K562 (cell line): ENCODE measurements at regions not wholly inside any gene's neighbourhood (a gene's known extent, or its start where the extent isn't known, plus 50 kb on each side); places are given as distances from the start of the nearest gene placed in this dataset.

ENCODE experiments used
- CCNT2 ChIP-seq: IDR thresholded peaks from 2 replicates; pipeline ENCODE4 v1.6.1; 2011; ENCODE audit warnings: borderline replicate concordance, low read depth, mild to moderate bottlenecking, moderate library complexity, mixed read lengths, low read length; ENCODE audit not compliant: insufficient read length; ENCODE audit errors: extremely low read depth
- CEBPB ChIP-seq: fragments of 450-650 bp; IDR thresholded peaks from 2 replicates; pipeline ENCODE4 v1.6.1; 2016; ENCODE audit warnings: missing genetic modification characterization, missing compliant biosample characterization
- CREM ChIP-seq: IDR thresholded peaks from 2 replicates; pipeline ENCODE4 v1.6.1; 2014; ENCODE audit warnings: antibody characterized with exemption, low read depth
- DMBX1 ChIP-seq: fragments of 250-450 bp; sonication (Bioruptor Pico); IDR thresholded peaks from 2 replicates; pipeline ENCODE4 v1.8.0; 2022; ENCODE audit warnings: inconsistent platforms, mild to moderate bottlenecking, moderate library complexity, borderline replicate concordance
- EWSR1 ChIP-seq: fragments of 450-650 bp; IDR thresholded peaks from 2 replicates; pipeline ENCODE4 v1.6.1; 2018; ENCODE audit warnings: borderline replicate concordance, mild to moderate bottlenecking, low read depth, moderate library complexity; ENCODE audit not compliant: partially characterized antibody
- GTF2E2 ChIP-seq: fragments of 200-800 bp; sonication (Bioruptor generic); IDR thresholded peaks from 2 replicates; pipeline ENCODE4 v1.6.1; 2016; ENCODE audit warnings: missing genetic modification characterization, missing compliant biosample characterization
- KLF16 ChIP-seq: IDR thresholded peaks from 2 replicates; pipeline ENCODE4 v1.6.1; 2016; ENCODE audit warnings: antibody characterized with exemption
- MBD2 ChIP-seq: sonication (generic); IDR thresholded peaks from 2 replicates; pipeline ENCODE4 v1.6.1; 2016; ENCODE audit warnings: low read depth, borderline replicate concordance
- MTA1 ChIP-seq: fragments of 450-650 bp; IDR thresholded peaks from 2 replicates; pipeline ENCODE4 v1.6.1; 2017; ENCODE audit warnings: borderline replicate concordance
- NCOA1 ChIP-seq: fragments of 450-650 bp; IDR thresholded peaks from 2 replicates; pipeline ENCODE4 v1.6.1; 2016; ENCODE audit warnings: low read depth
- POU5F1 ChIP-seq: fragments of 150-350 bp; IDR thresholded peaks from 2 replicates; pipeline ENCODE4 v1.6.1; 2014; ENCODE audit warnings: borderline replicate concordance, low read length, low read depth, mild to moderate bottlenecking; ENCODE audit not compliant: partially characterized antibody
- PRMT5 ChIP-seq: sonication (generic); formaldehyde crosslinking; IDR thresholded peaks from 2 replicates; pipeline ENCODE4 v1.5.0; 2020; ENCODE audit warnings: missing genetic modification reagents
- PYGO2 ChIP-seq: fragments of 450-650 bp; IDR thresholded peaks from 2 replicates; pipeline ENCODE4 v1.6.1; 2016; ENCODE audit warnings: mild to moderate bottlenecking, missing genetic modification characterization, moderate library complexity, missing compliant biosample characterization
- RCOR1 ChIP-seq, 2 experiments: IDR thresholded peaks; 2 replicates each; pipeline ENCODE4 v1.6.1; 2012; ENCODE audit warnings: low read depth in 2 of 2, low read length in 2 of 2, borderline replicate concordance in 1 of 2, improper control_type of control experiment in 1 of 2
- TCF3 ChIP-seq: sonication (generic); formaldehyde crosslinking; IDR thresholded peaks from 2 replicates; pipeline ENCODE4 v1.4.0; 2020; ENCODE audit warnings: mild to moderate bottlenecking, missing genetic modification reagents
- TEAD4 ChIP-seq, 2 experiments: sonication (generic) in 1 of 2; formaldehyde crosslinking in 1 of 2; IDR thresholded peaks; 2 replicates each; pipeline versions ENCODE4 v1.6.1 to v1.8.0; 2012 to 2022; ENCODE audit warnings: borderline replicate concordance in 1 of 2, inconsistent platforms in 1 of 2, low read length in 1 of 2, mild to moderate bottlenecking in 1 of 2, missing genetic modification reagents in 1 of 2
- THRAP3 ChIP-seq: fragments of 450-650 bp; IDR thresholded peaks from 2 replicates; pipeline ENCODE4 v1.6.1; 2016; ENCODE audit warnings: mild to moderate bottlenecking, inconsistent platforms, borderline replicate concordance
- U2AF1 ChIP-seq: fragments of 200-400 bp; formaldehyde crosslinking; optimal IDR thresholded peaks from 2 replicates; pipeline ENCODE3; 2017; ENCODE audit warnings: mild to moderate bottlenecking, low read depth, low read length, moderate library complexity
- ZBED1 ChIP-seq: IDR thresholded peaks from 2 replicates; pipeline ENCODE4 v1.6.1; 2014
- ZNF140 ChIP-seq: fragments of 250-450 bp; sonication (Bioruptor Pico); IDR thresholded peaks from 2 replicates; pipeline ENCODE4 v1.8.0; 2021; ENCODE audit warnings: moderate library complexity, mild to moderate bottlenecking, inconsistent platforms
- ZNF41 ChIP-seq: fragments of 250-450 bp; sonication (Bioruptor Pico); conservative IDR thresholded peaks from 2 replicates; pipeline ENCODE4 v1.4.0; 2020; ENCODE audit warnings: mild to moderate bottlenecking
- ZNF644 ChIP-seq: fragments of 200-800 bp; sonication (Bioruptor generic); IDR thresholded peaks from 2 replicates; pipeline ENCODE4 v1.6.1; 2016; ENCODE audit warnings: low read depth, missing genetic modification characterization, missing compliant biosample characterization
- TF ChIP-seq, protein P1 (sequence below): fragments of 250-450 bp; sonication (Bioruptor Pico); IDR thresholded peaks from 2 replicates; pipeline ENCODE4 v1.5.0; 2021
- TF ChIP-seq, protein P2 (sequence below): sonication (generic); IDR thresholded peaks from 2 replicates; pipeline ENCODE4 v1.6.1; 2016
- TF ChIP-seq, protein P3 (sequence below), 2 experiments: fragments of 150-350 bp in 1 of 2; IDR thresholded peaks; 2 replicates each; pipeline ENCODE4 v1.6.1; 2012 to 2016; ENCODE audit warnings: low read depth in 2 of 2, low read length in 2 of 2, mild to moderate bottlenecking in 1 of 2, moderate library complexity in 1 of 2

DNA sequence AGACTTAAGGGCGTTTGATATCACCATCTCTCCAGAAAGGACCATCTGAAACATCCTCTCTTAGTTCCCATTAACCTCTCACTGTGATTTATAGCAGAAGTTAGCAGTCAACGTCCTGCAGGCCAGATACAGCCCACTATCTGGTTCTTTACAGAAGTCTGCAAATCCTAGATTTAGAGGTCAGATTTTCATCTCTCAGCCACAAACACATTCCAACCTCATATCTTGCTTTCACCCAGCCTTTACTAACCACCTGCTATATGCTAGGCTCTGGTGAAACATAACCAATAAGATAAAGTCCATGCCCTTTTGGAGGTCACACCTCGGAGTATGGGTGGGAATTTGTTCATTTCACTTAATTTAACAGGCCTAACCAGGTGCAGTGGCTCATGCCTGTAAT is 76.8 kb upstream of the CACNA1A start (continued):
- TF ChIP-seq ZNF140 (CRISPR knock-in tag) (no peak), PRMT5 (CRISPR knock-in tag) (no peak), U2AF1 (no peak), CCNT2 (peak; percentile 71), ZBED1 (peak; percentile 85; the same call in 1 of the 2 replicates), KLF16 (peak; percentile 97), DMBX1 (CRISPR knock-in tag) (peak; percentile 61; the same call in 1 of the 2 replicates), GTF2E2 (no peak), POU5F1 (no peak), ZNF644 (tag) (peak; percentile 94), THRAP3 (no peak), RCOR1 (IDR thresholded peaks at IDR 0.05; ENCODE audit: borderline replicate concordance in 1 of 2, low read depth in 2 of 2, low read length in 2 of 2) (peak; percentile 97 to 99), ZNF41 (CRISPR knock-in tag) (0 out of 2 replicates have a peak, but pooled peaks have one; percentile 59), MTA1 (peak; percentile 74), CEBPB (tag) (no peak), MBD2 (no peak), TEAD4 (IDR thresholded peaks at IDR 0.05; ENCODE audit: low read length) (peak; percentile 100), TEAD4 (CRISPR knock-in tag; IDR thresholded peaks at IDR 0.05; ENCODE audit: borderline replicate concordance) (no peak), NCOA1 (peak; percentile 60; the same call in 1 of the 2 replicates), TCF3 (CRISPR knock-in tag) (peak; percentile 86), CREM (peak; percentile 20; the same call in 1 of the 2 replicates), EWSR1 (no peak), PYGO2 (tag) (peak; percentile 65; the same call in 1 of the 2 replicates)
- TF ChIP-seq, protein P1, sequence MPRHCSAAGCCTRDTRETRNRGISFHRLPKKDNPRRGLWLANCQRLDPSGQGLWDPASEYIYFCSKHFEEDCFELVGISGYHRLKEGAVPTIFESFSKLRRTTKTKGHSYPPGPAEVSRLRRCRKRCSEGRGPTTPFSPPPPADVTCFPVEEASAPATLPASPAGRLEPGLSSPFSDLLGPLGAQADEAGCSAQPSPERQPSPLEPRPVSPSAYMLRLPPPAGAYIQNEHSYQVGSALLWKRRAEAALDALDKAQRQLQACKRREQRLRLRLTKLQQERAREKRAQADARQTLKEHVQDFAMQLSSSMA (CRISPR knock-in tag) = no peak
- TF ChIP-seq, protein P2, sequence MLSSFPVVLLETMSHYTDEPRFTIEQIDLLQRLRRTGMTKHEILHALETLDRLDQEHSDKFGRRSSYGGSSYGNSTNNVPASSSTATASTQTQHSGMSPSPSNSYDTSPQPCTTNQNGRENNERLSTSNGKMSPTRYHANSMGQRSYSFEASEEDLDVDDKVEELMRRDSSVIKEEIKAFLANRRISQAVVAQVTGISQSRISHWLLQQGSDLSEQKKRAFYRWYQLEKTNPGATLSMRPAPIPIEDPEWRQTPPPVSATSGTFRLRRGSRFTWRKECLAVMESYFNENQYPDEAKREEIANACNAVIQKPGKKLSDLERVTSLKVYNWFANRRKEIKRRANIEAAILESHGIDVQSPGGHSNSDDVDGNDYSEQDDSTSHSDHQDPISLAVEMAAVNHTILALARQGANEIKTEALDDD = peak; percentile 95
- TF ChIP-seq, protein P3, sequence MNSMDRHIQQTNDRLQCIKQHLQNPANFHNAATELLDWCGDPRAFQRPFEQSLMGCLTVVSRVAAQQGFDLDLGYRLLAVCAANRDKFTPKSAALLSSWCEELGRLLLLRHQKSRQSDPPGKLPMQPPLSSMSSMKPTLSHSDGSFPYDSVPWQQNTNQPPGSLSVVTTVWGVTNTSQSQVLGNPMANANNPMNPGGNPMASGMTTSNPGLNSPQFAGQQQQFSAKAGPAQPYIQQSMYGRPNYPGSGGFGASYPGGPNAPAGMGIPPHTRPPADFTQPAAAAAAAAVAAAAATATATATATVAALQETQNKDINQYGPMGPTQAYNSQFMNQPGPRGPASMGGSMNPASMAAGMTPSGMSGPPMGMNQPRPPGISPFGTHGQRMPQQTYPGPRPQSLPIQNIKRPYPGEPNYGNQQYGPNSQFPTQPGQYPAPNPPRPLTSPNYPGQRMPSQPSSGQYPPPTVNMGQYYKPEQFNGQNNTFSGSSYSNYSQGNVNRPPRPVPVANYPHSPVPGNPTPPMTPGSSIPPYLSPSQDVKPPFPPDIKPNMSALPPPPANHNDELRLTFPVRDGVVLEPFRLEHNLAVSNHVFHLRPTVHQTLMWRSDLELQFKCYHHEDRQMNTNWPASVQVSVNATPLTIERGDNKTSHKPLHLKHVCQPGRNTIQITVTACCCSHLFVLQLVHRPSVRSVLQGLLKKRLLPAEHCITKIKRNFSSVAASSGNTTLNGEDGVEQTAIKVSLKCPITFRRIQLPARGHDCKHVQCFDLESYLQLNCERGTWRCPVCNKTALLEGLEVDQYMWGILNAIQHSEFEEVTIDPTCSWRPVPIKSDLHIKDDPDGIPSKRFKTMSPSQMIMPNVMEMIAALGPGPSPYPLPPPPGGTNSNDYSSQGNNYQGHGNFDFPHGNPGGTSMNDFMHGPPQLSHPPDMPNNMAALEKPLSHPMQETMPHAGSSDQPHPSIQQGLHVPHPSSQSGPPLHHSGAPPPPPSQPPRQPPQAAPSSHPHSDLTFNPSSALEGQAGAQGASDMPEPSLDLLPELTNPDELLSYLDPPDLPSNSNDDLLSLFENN (IDR thresholded peaks at IDR 0.05; ENCODE audit: low read depth in 2 of 2, low read length in 2 of 2) = peak in 1 of 2 experiments; percentile 78; a peak in 2 of 4 replicates
